Activated CD4-positive, alpha-beta T cell treated with anti-CD3 and anti-CD28 coated beads, Interleukin-2, amount 10 ng/mL, durations not matched to agents 7 days and 5 days (primary cell): ENCODE measurements at regions not wholly inside any gene's neighbourhood (a gene's known extent, or its start where the extent isn't known, plus 50 kb on each side); places are given as distances from the start of the nearest gene placed in this dataset.
"Not testable (repeated sequence)": the region's sequence is repeated elsewhere in the genome, so short reads cannot be mapped to it uniquely, and the experiment has no call there.

Source experiments
- CTCF ChIA-PET: fragments of 350-600 bp; sonication (Branson Sonifier 250); formaldehyde crosslinking; loops from one replicate; lab custom pipeline; 2021; ENCODE audit warnings: antibody characterized with exemption; lab: Charles Lee
- POLR2A ChIA-PET: fragments of 350-600 bp; sonication (Branson Sonifier 250); formaldehyde crosslinking; loops from one replicate; lab custom pipeline; 2021; ENCODE audit warnings: antibody characterized with exemption; lab: Charles Lee
- DNase-seq: peaks from one replicate; pipeline ENCODE4 v3.0.0-alpha.2; 2020
- H3K27ac Mint-ChIP-seq: one replicate; pipeline ENCODE4 v1.8.0; 2021; ENCODE audit warnings: mild to moderate bottlenecking, moderate library complexity, mixed read lengths
- H3K27me3 Mint-ChIP-seq: one replicate; pipeline ENCODE4 v1.8.0; 2021; ENCODE audit warnings: mixed read lengths
- H3K36me3 Mint-ChIP-seq: one replicate; pipeline ENCODE4 v1.8.0; 2021; ENCODE audit warnings: low read depth, mixed read lengths
- H3K4me1 Mint-ChIP-seq: one replicate; pipeline ENCODE4 v1.8.0; 2021; ENCODE audit warnings: mixed read lengths
- H3K4me3 Mint-ChIP-seq: one replicate; pipeline ENCODE4 v1.8.0; 2021; ENCODE audit warnings: mild to moderate bottlenecking, moderate library complexity, mixed read lengths
- H3K9me3 Mint-ChIP-seq: one replicate; pipeline ENCODE4 v1.8.0; 2021; ENCODE audit warnings: mixed read lengths

- Mint-ChIP-seq H3K9me3 (peaks cover 4% of the 10 kb centered on the region), H3K36me3 (peaks cover 6% of the 10 kb centered on the region), H3K27ac (no peak overlapping the region), H3K27me3 (peaks cover 23% of the 10 kb centered on the region), H3K4me1 (peaks cover 6% of the 10 kb centered on the region), H3K4me3 (no peak overlapping the region)
- POLR2A ChIA-PET, result no interaction called here
- DNase-seq, result no peak
- CTCF ChIA-PET, result no interaction called here
Measured at GRCh38 chr14:55819610-55820304, 239.8 kb downstream of the KTN1 start.

GRCh38 chr14:55822906-55823305, 242.9 kb downstream of the KTN1 start:
- no peak for DNase-seq
- Mint-ChIP-seq H3K9me3 (no peaks in the 10 kb centered on the region), H3K27me3 (peaks cover 32% of the 10 kb centered on the region), H3K4me1 (no peaks in the 10 kb centered on the region), H3K27ac (no peak overlapping the region), H3K4me3 (no peak overlapping the region), H3K36me3 (no peaks in the 10 kb centered on the region)
- CTCF ChIA-PET, result interaction anchor here (1.4 kb wide), 1 partner anchor 9 kb away, joined by 4 read pairs; no protein-coding TSS in a partner anchor
- POLR2A ChIA-PET, result no interaction called here

- Mint-ChIP-seq H3K36me3 (no peaks in the 10 kb centered on the region), H3K4me1 (no peaks in the 10 kb centered on the region), H3K4me3 (no peak overlapping the region), H3K27me3 (peaks cover 3% of the 10 kb centered on the region), H3K27ac (no peak overlapping the region), H3K9me3 (no peaks in the 10 kb centered on the region)
- DNase-seq, result no peak
- CTCF ChIA-PET, result interaction anchor here (0.6 kb wide), 1 partner anchor 823 kb away, joined by 3 read pairs; no protein-coding TSS in a partner anchor
- POLR2A ChIA-PET, result no interaction called here
Measured at GRCh38 chr14:55832122-55832911, 252.3 kb downstream of the KTN1 start.

GRCh38 chr14:55832974-55833373, 253.0 kb downstream of the KTN1 start:
- Mint-ChIP-seq H3K36me3 (no peaks in the 10 kb centered on the region), H3K9me3 (no peaks in the 10 kb centered on the region), H3K27me3 (peaks cover 3% of the 10 kb centered on the region), H3K4me1 (no peaks in the 10 kb centered on the region), H3K27ac (no peak overlapping the region), H3K4me3 (no peak overlapping the region)
- ChIA-PET CTCF (interaction anchor here (0.9 kb wide), 1 partner anchor 12 kb away, joined by 3 read pairs; no protein-coding TSS in a partner anchor), POLR2A (no interaction called here)
- DNase-seq, result no peak

GRCh38 chr14:55834390-55834789, 254.4 kb downstream of the KTN1 start:
- Mint-ChIP-seq H3K27ac (no peak overlapping the region), H3K4me1 (no peaks in the 10 kb centered on the region), H3K9me3 (no peaks in the 10 kb centered on the region), H3K36me3 (no peaks in the 10 kb centered on the region), H3K27me3 (peaks cover 3% of the 10 kb centered on the region), H3K4me3 (no peak overlapping the region)
- ChIA-PET POLR2A (no interaction called here), CTCF (no interaction called here)
- no peak for DNase-seq

GRCh38 chr14:55835985-55836384, 256.0 kb downstream of the KTN1 start:
- no peak overlapping the region for H3K27ac Mint-ChIP-seq
- no peaks in the 10 kb centered on the region for H3K4me1 Mint-ChIP-seq
- POLR2A ChIA-PET, result no interaction called here
- no peak overlapping the region for H3K4me3 Mint-ChIP-seq
- H3K27me3 Mint-ChIP-seq, result peaks cover 3% of the 10 kb centered on the region
- no peaks in the 10 kb centered on the region for H3K9me3 Mint-ChIP-seq
- DNase-seq, result no peak
- H3K36me3 Mint-ChIP-seq, result no peaks in the 10 kb centered on the region
- CTCF ChIA-PET, result no interaction called here

- CTCF ChIA-PET, result no interaction called here
- no peaks in the 10 kb centered on the region for H3K9me3 Mint-ChIP-seq
- H3K27ac Mint-ChIP-seq, result no peak overlapping the region
- H3K27me3 Mint-ChIP-seq, result peaks cover 3% of the 10 kb centered on the region
- no peak overlapping the region for H3K4me3 Mint-ChIP-seq
- H3K36me3 Mint-ChIP-seq, result no peaks in the 10 kb centered on the region
- POLR2A ChIA-PET, result no interaction called here
- no peaks in the 10 kb centered on the region for H3K4me1 Mint-ChIP-seq
- DNase-seq, result no peak
Measured at GRCh38 chr14:55837467-55837866, 257.5 kb downstream of the KTN1 start.

GRCh38 chr14:55838529-55839052, 258.6 kb downstream of the KTN1 start:
- no peaks in the 10 kb centered on the region for H3K9me3 Mint-ChIP-seq

GRCh38 chr14:55839301-55839947, 259.4 kb downstream of the KTN1 start:
- POLR2A ChIA-PET, H3K36me3 Mint-ChIP-seq, H3K9me3 Mint-ChIP-seq, CTCF ChIA-PET, DNase-seq, H3K27ac Mint-ChIP-seq, H3K27me3 Mint-ChIP-seq, H3K4me3 Mint-ChIP-seq, H3K4me1 Mint-ChIP-seq: not testable (repeated sequence)

More at GRCh38 chr14:55838529-55839052, 258.6 kb downstream of the KTN1 start:
- peaks cover 3% of the 10 kb centered on the region for H3K27me3 Mint-ChIP-seq
- DNase-seq, result no peak
- no peaks in the 10 kb centered on the region for H3K4me1 Mint-ChIP-seq
- POLR2A ChIA-PET, result no interaction called here
- H3K36me3 Mint-ChIP-seq, result no peaks in the 10 kb centered on the region
- CTCF ChIA-PET, result no interaction called here
- no peak overlapping the region for H3K27ac Mint-ChIP-seq
- H3K4me3 Mint-ChIP-seq, result no peak overlapping the region

GRCh38 chr14:55840821-55841220, 260.8 kb downstream of the KTN1 start:
- DNase-seq, result no peak
- Mint-ChIP-seq H3K27me3 (peaks cover 2% of the 10 kb centered on the region), H3K9me3 (no peaks in the 10 kb centered on the region), H3K36me3 (no peaks in the 10 kb centered on the region), H3K27ac (no peak overlapping the region), H3K4me1 (no peaks in the 10 kb centered on the region), H3K4me3 (no peak overlapping the region)
- ChIA-PET CTCF (no interaction called here), POLR2A (no interaction called here)

GRCh38 chr14:55841625-55842024, 261.6 kb downstream of the KTN1 start:
- POLR2A ChIA-PET, result no interaction called here
- peaks cover 2% of the 10 kb centered on the region for H3K27me3 Mint-ChIP-seq
- DNase-seq, result no peak
- no peak overlapping the region for H3K27ac Mint-ChIP-seq
- no peaks in the 10 kb centered on the region for H3K36me3 Mint-ChIP-seq
- H3K4me1 Mint-ChIP-seq, result no peaks in the 10 kb centered on the region
- H3K4me3 Mint-ChIP-seq, result no peak overlapping the region
- no peaks in the 10 kb centered on the region for H3K9me3 Mint-ChIP-seq
- CTCF ChIA-PET, result interaction anchor here (0.5 kb wide), 1 partner anchor 252 kb away, joined by 3 read pairs; no protein-coding TSS in a partner anchor

- Mint-ChIP-seq H3K4me1 (no peaks in the 10 kb centered on the region), H3K4me3 (no peak overlapping the region), H3K27me3 (no peaks in the 10 kb centered on the region), H3K36me3 (no peaks in the 10 kb centered on the region), H3K27ac (no peak overlapping the region), H3K9me3 (no peaks in the 10 kb centered on the region)
- ChIA-PET POLR2A (no interaction called here), CTCF (interaction anchor here (0.9 to 1.6 kb wide), 2 partner anchors 10 to 30 kb away, joined by 3 read pairs; no protein-coding TSS in a partner anchor)
- DNase-seq, result no peak
Measured at GRCh38 chr14:55843718-55844403, 263.9 kb downstream of the KTN1 start.
